GM19463 (cell line): ENCODE measurements at regions not wholly inside any gene's neighbourhood (a gene's known extent, or its start where the extent isn't known, plus 50 kb on each side); places are given as distances from the start of the nearest gene placed in this dataset.

Experiments used
- ATAC-seq: cut with Tn5 transposase; IDR thresholded peaks from one replicate; pipeline ENCODE4 v1.9.1; 2021; ENCODE audit warnings: mild to moderate bottlenecking, moderate library complexity; ENCODE audit not compliant: unreplicated experiment

- ATAC-seq = peak; percentile 62
Measured at GRCh38 chr5:70585996-70586395, 170.8 kb downstream of the GTF2H2C_2 start.
